B cell (primary cell): ENCODE measurements at regions not wholly inside any gene's neighbourhood (a gene's known extent, or its start where the extent isn't known, plus 50 kb on each side); places are given as distances from the start of the nearest gene placed in this dataset.

Experiments used
- ATAC-seq: fragments of 200-7000 bp; cut with Tn5 transposase; one replicate; pipeline ENCODE4 v1.10.0; 2021; ENCODE audit warnings: low read depth, mild to moderate bottlenecking, moderate number of reproducible peaks, moderate library complexity
- CTCF ChIA-PET: fragments of 350-600 bp; sonication (Branson Sonifier 250); formaldehyde crosslinking; loops from one replicate; lab custom pipeline; 2021; ENCODE audit warnings: antibody characterized with exemption, inconsistent platforms; lab: Charles Lee
- POLR2A ChIA-PET: fragments of 350-600 bp; sonication (Branson Sonifier 250); formaldehyde crosslinking; loops from one replicate; lab custom pipeline; 2021; ENCODE audit warnings: antibody characterized with exemption; lab: Charles Lee
- DNase-seq: peaks from one replicate; pipeline ENCODE4 v3.0.0; 2013
- H2AFZ ChIP-seq: 2 replicates; pipeline ENCODE4 v1.6.1; 2012; ENCODE audit warnings: mild to moderate bottlenecking, low read depth, low read length; ENCODE audit not compliant: insufficient read depth, poor library complexity, severe bottlenecking
- H3K27ac ChIP-seq, 2 donors: 1 replicate in 1 of 2; 2 replicates in 1 of 2; pipeline ENCODE4 v1.5.1; 2012 to 2013; ENCODE audit warnings: low read length in 2 of 2, mild to moderate bottlenecking in 2 of 2, moderate library complexity in 1 of 2
- H3K27me3 ChIP-seq, 4 experiments: fragments of 200-600 bp in 1 of 4; sonication (generic) in 1 of 4; replicated peaks in 1 of 4; 1 replicate in 2 of 4; 2 replicates in 2 of 4; pipeline versions ENCODE4 v1.6.1 to v1.7.0; 2013 to 2016; ENCODE audit warnings: low read length in 3 of 4, mild to moderate bottlenecking in 2 of 4, mixed read lengths in 1 of 4, moderate library complexity in 1 of 4; ENCODE audit not compliant: insufficient read depth in 4 of 4, control insufficient read depth in 3 of 4; ENCODE audit errors: control extremely low read depth in 1 of 4
- H3K36me3 ChIP-seq, 2 experiments: replicated peaks in 1 of 2; 1 replicate in 1 of 2; 2 replicates in 1 of 2; pipeline versions ENCODE4 v1.6.1 to v1.7.1; 2013; ENCODE audit warnings: low read length in 1 of 2; ENCODE audit not compliant: insufficient read depth in 2 of 2, control insufficient read depth in 1 of 2; ENCODE audit errors: control extremely low read depth in 1 of 2, extremely low read depth in 1 of 2
- H3K4me1 ChIP-seq, 2 donors: fragments of 200-600 bp in 1 of 2; sonication (generic) in 1 of 2; 1 replicate in 1 of 2; 2 replicates in 1 of 2; pipeline versions ENCODE4 v1.5.1 to v1.6.1; 2013 to 2017; ENCODE audit warnings: low read length in 2 of 2; ENCODE audit not compliant: control insufficient read depth in 2 of 2, insufficient read depth in 2 of 2
- H3K4me2 ChIP-seq: replicated peaks from 2 replicates; pipeline ENCODE3; 2012; ENCODE audit warnings: mild to moderate bottlenecking, low read depth, low read length; ENCODE audit not compliant: poor library complexity, severe bottlenecking
- H3K4me3 ChIP-seq, 5 experiments: fragments of 200-600 bp in 1 of 5; sonication (generic) in 1 of 5; 1 replicate in 3 of 5; 2 replicates in 2 of 5; pipeline versions ENCODE4 v1.5.1 to v1.7.0; 2011 to 2016; ENCODE audit warnings: low read length in 4 of 5, mild to moderate bottlenecking in 4 of 5, low read depth in 2 of 5, control low read depth in 1 of 5, moderate library complexity in 1 of 5; ENCODE audit not compliant: insufficient read depth in 1 of 5; ENCODE audit errors: control extremely low read depth in 1 of 5, extremely low read depth in 1 of 5
- H3K79me2 ChIP-seq: fragments of 200-600 bp; sonication (generic); one replicate; pipeline ENCODE4 v1.6.0; 2016; ENCODE audit warnings: low read length; ENCODE audit not compliant: control insufficient read depth, insufficient read depth
- H3K9ac ChIP-seq: fragments of 200-600 bp; sonication (generic); 2 replicates; pipeline ENCODE4 v1.6.1; 2017; ENCODE audit warnings: mild to moderate bottlenecking, low read length, moderate library complexity
- H3K9me3 ChIP-seq, 3 donors: one replicate each; pipeline versions ENCODE4 v1.6.1 to v1.7.1; 2013; ENCODE audit warnings: low read length in 2 of 3; ENCODE audit not compliant: control insufficient read depth in 2 of 3, insufficient read depth in 1 of 3; ENCODE audit errors: control extremely low read depth in 1 of 3
- H4K20me1 ChIP-seq: 2 replicates; pipeline ENCODE4 v1.6.0; 2012; ENCODE audit warnings: mild to moderate bottlenecking, low read length; ENCODE audit not compliant: insufficient read depth, control insufficient read depth, poor library complexity, severe bottlenecking
- H3K27ac Mint-ChIP-seq: one replicate; pipeline ENCODE4 v1.8.0; 2021; ENCODE audit warnings: mixed read lengths
- H3K27me3 Mint-ChIP-seq: one replicate; pipeline ENCODE4 v1.8.0; 2021; ENCODE audit warnings: mixed read lengths
- H3K4me1 Mint-ChIP-seq: one replicate; pipeline ENCODE4 v1.8.0; 2021; ENCODE audit warnings: mixed read lengths
- H3K4me3 Mint-ChIP-seq: one replicate; pipeline ENCODE4 v1.8.0; 2021; ENCODE audit warnings: mixed read lengths
- H3K9me3 Mint-ChIP-seq: one replicate; pipeline ENCODE4 v1.8.0; 2022; ENCODE audit warnings: mixed read lengths; ENCODE audit not compliant: insufficient read depth
- CTCF ChIP-seq: fragments of 200-600 bp; IDR thresholded peaks from one replicate; pipeline ENCODE4 v1.8.0; 2022; ENCODE audit warnings: antibody characterized with exemption, mild to moderate bottlenecking
- EZH2 ChIP-seq: IDR thresholded peaks from 2 replicates; pipeline ENCODE4 v1.6.1; 2012; ENCODE audit warnings: borderline replicate concordance, low read depth, mild to moderate bottlenecking, moderate library complexity, low read length; ENCODE audit not compliant: insufficient read depth, poor library complexity, severe bottlenecking
- WGBS: methylation state at CpG from one replicate; pipeline ENCODE4 v1.1.5; 2013; ENCODE audit warnings: missing lambda C conversion rate; ENCODE audit not compliant: insufficient coverage; 5-methylcytosine and 5-hydroxymethylcytosine counted together
- intact Hi-C: fragments of 100-400 bp; cut with micrococcal nuclease; formaldehyde crosslinking; loops from one replicate; pipeline ENCODE4 v1.10.0; 2022

- Histone ChIP-seq H2AFZ (no peak overlapping the region), H3K79me2 (no peaks in the 10 kb centered on the region), H3K4me2 (no peak overlapping the region), H4K20me1 (no peaks in the 10 kb centered on the region), H3K36me3 (no peaks in the 10 kb centered on the region), H3K9me3 (no peaks in the 10 kb centered on the region), H3K4me3 (no peak overlapping the region), H3K9ac (no peak overlapping the region), H3K27me3 (no peaks in the 10 kb centered on the region), H3K27ac (no peak overlapping the region), H3K4me1 (no peaks in the 10 kb centered on the region)
- Mint-ChIP-seq H3K9me3 (peaks cover 5% of the 10 kb centered on the region), H3K4me3 (no peak overlapping the region), H3K27ac (no peak overlapping the region), H3K4me1 (no peaks in the 10 kb centered on the region), H3K27me3 (peaks cover 3% of the 10 kb centered on the region)
- intact Hi-C loops = no loop called here
- no peak for DNase-seq
- TF ChIP-seq CTCF (no peak), EZH2 (no peak)
- ChIA-PET CTCF (no interaction called here), POLR2A (no interaction called here)
- WGBS = no CpG with 5 or more reads among the region's 5 CpGs
- ATAC-seq = no peak
Measured at GRCh38 chr6:133641104-133641503, 247.8 kb upstream of the TCF21 start.

- H3K4me1 ChIP-seq = no peaks in the 10 kb centered on the region
- H3K4me3 ChIP-seq = no peak overlapping the region
- TF ChIP-seq EZH2 (no peak), CTCF (no peak)
- H3K79me2 ChIP-seq = no peaks in the 10 kb centered on the region
- intact Hi-C loops = no loop called here
- H2AFZ ChIP-seq = no peak overlapping the region
- ATAC-seq (no peak), DNase-seq (no peak)
- no peak overlapping the region for H3K27ac ChIP-seq
- Mint-ChIP-seq H3K4me3 (no peak overlapping the region), H3K27ac (no peak overlapping the region), H3K9me3 (no peaks in the 10 kb centered on the region), H3K27me3 (peaks cover 3% of the 10 kb centered on the region), H3K4me1 (no peaks in the 10 kb centered on the region)
- H3K4me2 ChIP-seq = no peak overlapping the region
- H3K36me3 ChIP-seq = no peaks in the 10 kb centered on the region
- H3K9ac ChIP-seq = no peak overlapping the region
- CTCF ChIA-PET = no interaction called here
- POLR2A ChIA-PET = no interaction called here
- H3K27me3 ChIP-seq = no peaks in the 10 kb centered on the region
- no CpG with 5 or more reads among the region's 4 CpGs for WGBS
- H4K20me1 ChIP-seq = no peaks in the 10 kb centered on the region
- H3K9me3 ChIP-seq = no peaks in the 10 kb centered on the region
Measured at GRCh38 chr6:133644548-133644891, 244.4 kb upstream of the TCF21 start.
